A549 (cell line): ENCODE measurements at regions not wholly inside any gene's neighbourhood (a gene's known extent, or its start where the extent isn't known, plus 50 kb on each side); places are given as distances from the start of the nearest gene placed in this dataset.

Source experiments
- ATAC-seq, 2 experiments: fragments of 200-7000 bp in 1 of 2; fragments of >200 bp in 1 of 2; cut with Nextera tagmentation in 1 of 2; cut with Tn5 transposase in 1 of 2; 3 replicates each; pipeline versions ENCODE4 v1.8.0 to v1.9.1; 2018 to 2020; ENCODE audit warnings: mild to moderate bottlenecking in 1 of 2, moderate library complexity in 1 of 2
- CTCF ChIA-PET: fragments of 300-600 bp; sonication (Branson Sonifier 250); formaldehyde crosslinking; extraction: SDS; loops from one replicate; lab custom pipeline; 2021; ENCODE audit warnings: antibody characterized with exemption, inconsistent platforms; lab: Yijun Ruan, JAX
- POLR2A ChIA-PET: fragments of 350-600 bp; formaldehyde crosslinking; extraction: SDS; loops from one replicate; lab custom pipeline; 2021; ENCODE audit warnings: antibody characterized with exemption, inconsistent platforms; lab: Yijun Ruan, JAX
- DNase-seq, 2 experiments: peaks; one replicate each; pipeline versions ENCODE4 v3.0.0 to v3.0.0-alpha.2; 2011 to 2016; ENCODE audit warnings: low read depth in 1 of 2, low spot score in 1 of 2
- FAIRE-seq: peaks from 2 replicates; lab custom pipeline; 2011; peaks lifted over from hg19 to GRCh38; lab: Jason Lieb, UNC
- H3K27ac ChIP-seq, 2 experiments: fragments of >200 bp; sonication (Bioruptor Twin); formaldehyde crosslinking; 3 replicates each; pipeline ENCODE4 v1.5.1; 2016 to 2017
- H3K4me1 ChIP-seq: fragments of >200 bp; sonication (Bioruptor Twin); formaldehyde crosslinking; 3 replicates; pipeline ENCODE4 v1.6.1; 2016
- H3K4me2 ChIP-seq: fragments of >200 bp; sonication (Bioruptor Twin); formaldehyde crosslinking; 3 replicates; pipeline ENCODE4 v1.6.1; 2016
- H3K4me3 ChIP-seq: fragments of >200 bp; sonication (Bioruptor Twin); formaldehyde crosslinking; 3 replicates; pipeline ENCODE4 v1.5.1; 2016
- H3K9me3 ChIP-seq: fragments of >200 bp; sonication (Bioruptor Twin); formaldehyde crosslinking; 3 replicates; pipeline ENCODE4 v1.6.1; 2016
- CBX8 ChIP-seq: fragments of 200-600 bp; sonication (generic); IDR thresholded peaks from 2 replicates; pipeline ENCODE4 v1.6.1; 2016
- EHMT2 ChIP-seq: fragments of 200-600 bp; sonication (generic); IDR thresholded peaks from 2 replicates; pipeline ENCODE4 v1.6.1; 2016; ENCODE audit warnings: antibody characterized with exemption, low read depth, mild to moderate bottlenecking, moderate library complexity
- GATA3 ChIP-seq: IDR thresholded peaks from 2 replicates; pipeline ENCODE4 v1.6.1; 2012; ENCODE audit warnings: borderline replicate concordance
- HEYL ChIP-seq: fragments of 250-450 bp; sonication (Bioruptor Pico); IDR thresholded peaks from 2 replicates; pipeline ENCODE4 v1.8.0; 2021; ENCODE audit warnings: mild to moderate bottlenecking, moderate library complexity
- HOXA7 ChIP-seq: fragments of 250-450 bp; sonication (Bioruptor Pico); IDR thresholded peaks from 2 replicates; pipeline ENCODE4 v1.5.0; 2020; ENCODE audit warnings: mild to moderate bottlenecking, moderate library complexity
- HOXB5 ChIP-seq: fragments of 250-450 bp; sonication (Bioruptor Pico); IDR thresholded peaks from 2 replicates; pipeline ENCODE4 v1.5.0; 2020; ENCODE audit warnings: mild to moderate bottlenecking, moderate library complexity
- JUN ChIP-seq, 2 experiments: fragments of >200 bp; sonication (Bioruptor Twin); formaldehyde crosslinking; IDR thresholded peaks; 2 replicates in 1 of 2; 3 replicates in 1 of 2; pipeline ENCODE4 v1.6.1; 2016 to 2017
- JUNB ChIP-seq: fragments of >200 bp; sonication (Bioruptor Twin); formaldehyde crosslinking; IDR thresholded peaks from 2 replicates; pipeline ENCODE4 v1.6.1; 2016
- KDM1A ChIP-seq: fragments of 200-600 bp; sonication (generic); IDR thresholded peaks from 2 replicates; pipeline ENCODE4 v1.6.1; 2016; ENCODE audit warnings: low read depth, mild to moderate bottlenecking
- KDM5A ChIP-seq: fragments of 200-600 bp; sonication (generic); IDR thresholded peaks from 2 replicates; pipeline ENCODE4 v1.6.1; 2016; ENCODE audit warnings: antibody characterized with exemption, mild to moderate bottlenecking
- NPAS2 ChIP-seq: fragments of 250-450 bp; sonication (Bioruptor Pico); IDR thresholded peaks from 2 replicates; pipeline ENCODE4 v1.8.0; 2022; ENCODE audit warnings: mild to moderate bottlenecking, moderate library complexity, borderline replicate concordance
- NR3C1 ChIP-seq: fragments of >200 bp; sonication (Bioruptor Twin); formaldehyde crosslinking; IDR thresholded peaks from 3 replicates; pipeline ENCODE4 v1.6.1; 2017
- PHF8 ChIP-seq: fragments of 200-600 bp; sonication (generic); IDR thresholded peaks from 2 replicates; pipeline ENCODE4 v1.6.1; 2016; ENCODE audit warnings: low read depth, mild to moderate bottlenecking, antibody characterized with exemption, moderate library complexity, borderline replicate concordance
- RAD21 ChIP-seq, 2 experiments: fragments of >200 bp in 1 of 2; sonication (Bioruptor Twin) in 1 of 2; formaldehyde crosslinking in 1 of 2; IDR thresholded peaks in 1 of 2; conservative IDR thresholded peaks in 1 of 2; 2 replicates in 1 of 2; 3 replicates in 1 of 2; pipeline ENCODE4 v1.6.1; 2012 to 2018; ENCODE audit warnings: inconsistent platforms in 1 of 2
- RCOR1 ChIP-seq: fragments of 150-350 bp; IDR thresholded peaks from 2 replicates; pipeline ENCODE4 v1.6.1; 2014; ENCODE audit warnings: antibody characterized with exemption, low read length, low read depth
- SMC3 ChIP-seq: fragments of >200 bp; sonication (Bioruptor Twin); formaldehyde crosslinking; IDR thresholded peaks from 3 replicates; pipeline ENCODE4 v1.6.1; 2018; ENCODE audit warnings: inconsistent platforms
- SREBF2 ChIP-seq: fragments of 450-650 bp; IDR thresholded peaks from 2 replicates; pipeline ENCODE4 v1.6.1; 2014; ENCODE audit warnings: mild to moderate bottlenecking, moderate library complexity
- TFCP2L1 ChIP-seq: fragments of 250-450 bp; sonication (Bioruptor Pico); IDR thresholded peaks from 2 replicates; pipeline ENCODE4 v1.5.0; 2021; ENCODE audit warnings: mild to moderate bottlenecking
- TP53 ChIP-seq: fragments of 250-450 bp; sonication (Bioruptor Pico); IDR thresholded peaks from 2 replicates; pipeline ENCODE4 v1.5.0; 2021; ENCODE audit warnings: mild to moderate bottlenecking, moderate library complexity
- WGBS: methylation state at CpG from one replicate; pipeline ENCODE4 v1.1.6; 2017; ENCODE audit errors: missing lambda C conversion rate; 5-methylcytosine and 5-hydroxymethylcytosine counted together
- TF ChIP-seq, protein P1 (sequence below): fragments of >200 bp; sonication (Bioruptor Twin); formaldehyde crosslinking; IDR thresholded peaks from 3 replicates; pipeline ENCODE4 v1.6.1; 2016
- TF ChIP-seq, protein P2 (sequence below): fragments of 250-450 bp; sonication (Bioruptor Pico); IDR thresholded peaks from 2 replicates; pipeline ENCODE4 v1.5.0; 2020; ENCODE audit warnings: low read depth, mild to moderate bottlenecking, moderate library complexity
- TF ChIP-seq, protein P3 (sequence below): fragments of 250-450 bp; sonication (Bioruptor Pico); IDR thresholded peaks from 2 replicates; pipeline ENCODE4 v1.5.0; 2021; ENCODE audit warnings: mild to moderate bottlenecking, moderate library complexity, borderline replicate concordance
- TF ChIP-seq, protein P4 (sequence below): fragments of >200 bp; sonication (Bioruptor Twin); formaldehyde crosslinking; IDR thresholded peaks from 3 replicates; pipeline ENCODE4 v1.5.1; 2016
- TF ChIP-seq, protein P5 (sequence below): fragments of 150-350 bp; IDR thresholded peaks from 2 replicates; pipeline ENCODE4 v1.6.1; 2014; ENCODE audit warnings: low read depth, mild to moderate bottlenecking, low read length

DNA sequence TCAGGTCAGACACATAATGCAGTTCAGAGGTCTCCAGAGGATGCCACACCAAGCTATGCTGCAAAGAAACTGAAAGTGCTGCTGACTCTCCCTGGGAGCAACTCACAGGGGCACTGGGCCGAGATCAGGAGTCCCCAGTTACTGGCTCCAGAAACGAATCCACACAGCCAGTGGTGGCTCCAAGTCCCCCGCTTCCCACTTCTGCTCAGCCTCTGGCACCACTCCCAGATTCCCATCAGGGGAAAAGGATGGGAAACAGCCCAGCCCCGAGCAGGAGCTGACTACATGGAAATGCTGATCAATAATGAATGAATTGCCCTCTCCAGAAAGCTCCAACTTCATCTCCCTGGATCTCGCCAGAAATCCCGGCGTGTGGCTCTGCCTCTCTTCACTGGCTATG is 62.3 kb upstream of the CDH5 start (continued):
- TF ChIP-seq, protein P1, sequence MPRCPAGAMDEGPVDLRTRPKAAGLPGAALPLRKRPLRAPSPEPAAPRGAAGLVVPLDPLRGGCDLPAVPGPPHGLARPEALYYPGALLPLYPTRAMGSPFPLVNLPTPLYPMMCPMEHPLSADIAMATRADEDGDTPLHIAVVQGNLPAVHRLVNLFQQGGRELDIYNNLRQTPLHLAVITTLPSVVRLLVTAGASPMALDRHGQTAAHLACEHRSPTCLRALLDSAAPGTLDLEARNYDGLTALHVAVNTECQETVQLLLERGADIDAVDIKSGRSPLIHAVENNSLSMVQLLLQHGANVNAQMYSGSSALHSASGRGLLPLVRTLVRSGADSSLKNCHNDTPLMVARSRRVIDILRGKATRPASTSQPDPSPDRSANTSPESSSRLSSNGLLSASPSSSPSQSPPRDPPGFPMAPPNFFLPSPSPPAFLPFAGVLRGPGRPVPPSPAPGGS = no peak

DNA sequence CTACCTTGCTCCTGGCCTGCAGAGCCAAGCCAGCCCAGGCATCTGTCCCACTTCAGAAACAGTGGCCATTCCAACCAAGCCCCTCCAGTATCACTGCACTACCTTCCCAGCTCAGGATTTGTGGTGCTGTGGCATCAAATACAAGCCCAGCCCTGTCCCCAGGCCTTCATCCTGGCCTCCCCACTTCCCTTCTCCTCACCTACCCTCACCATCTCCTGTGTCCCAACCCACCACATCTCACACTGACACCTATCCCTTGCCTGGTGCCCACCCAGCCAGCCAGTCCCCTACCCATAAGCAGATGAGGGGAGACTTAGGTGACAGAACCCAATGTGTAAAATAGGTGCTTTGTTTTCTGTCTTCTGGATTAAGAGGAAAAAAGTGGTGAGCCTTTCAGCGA is 66.0 kb upstream of the CDH5 start:
- POLR2A ChIA-PET = no interaction called here
- TF ChIP-seq HOXB5 (CRISPR knock-in tag) (no peak), JUN (IDR thresholded peaks at IDR 0.05) (no peak), JUNB (no peak), EHMT2 (no peak), NR3C1 (no peak), HOXA7 (CRISPR knock-in tag) (no peak), CBX8 (no peak), RCOR1 (no peak), PHF8 (no peak), TFCP2L1 (no peak), NPAS2 (CRISPR knock-in tag) (no peak)
- no peak for FAIRE-seq
- no peak for DNase-seq
- 0% methylated on average over 1 of the region's 1 CpG for WGBS
- Histone ChIP-seq H3K27ac (no peak overlapping the region), H3K4me2 (no peak overlapping the region), H3K9me3 (no peaks in the 10 kb centered on the region), H3K4me3 (no peak overlapping the region), H3K4me1 (no peaks in the 10 kb centered on the region)
- no peak for ATAC-seq
- CTCF ChIA-PET = no interaction called here

DNA sequence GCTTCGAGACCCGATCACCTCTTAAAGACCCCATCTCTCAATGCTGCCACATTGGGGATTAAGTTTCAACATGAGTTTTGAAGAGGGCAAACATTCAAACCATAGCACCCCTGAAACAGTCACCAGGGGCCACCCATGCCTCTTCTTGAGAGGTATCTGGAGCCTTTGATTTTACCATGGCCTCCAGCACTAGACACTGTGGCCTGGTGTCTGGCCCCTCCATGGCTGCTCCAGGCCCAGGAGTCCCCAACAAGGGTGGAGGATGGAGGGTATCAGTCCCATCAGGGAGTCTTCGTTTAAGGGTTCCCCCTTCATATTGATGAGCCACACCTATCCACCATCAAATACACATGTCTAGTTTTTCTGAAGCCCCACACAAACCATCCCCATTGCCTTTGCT is 66.5 kb upstream of the CDH5 start:
- FAIRE-seq = no peak
- no peaks in the 10 kb centered on the region for H3K4me1 ChIP-seq
- POLR2A ChIA-PET = no interaction called here
- TF ChIP-seq NPAS2 (CRISPR knock-in tag) = no peak
- TF ChIP-seq SREBF2 = no peak
- TF ChIP-seq SMC3 = no peak
- TF ChIP-seq, protein P2, sequence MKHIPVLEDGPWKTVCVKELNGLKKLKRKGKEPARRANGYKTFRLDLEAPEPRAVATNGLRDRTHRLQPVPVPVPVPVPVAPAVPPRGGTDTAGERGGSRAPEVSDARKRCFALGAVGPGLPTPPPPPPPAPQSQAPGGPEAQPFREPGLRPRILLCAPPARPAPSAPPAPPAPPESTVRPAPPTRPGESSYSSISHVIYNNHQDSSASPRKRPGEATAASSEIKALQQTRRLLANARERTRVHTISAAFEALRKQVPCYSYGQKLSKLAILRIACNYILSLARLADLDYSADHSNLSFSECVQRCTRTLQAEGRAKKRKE (CRISPR knock-in tag) = no peak
- no peak for TF ChIP-seq KDM1A
- no peak for TF ChIP-seq GATA3
- TF ChIP-seq NR3C1 = no peak
- no peak for TF ChIP-seq HEYL (CRISPR knock-in tag)
- TF ChIP-seq, protein P3, sequence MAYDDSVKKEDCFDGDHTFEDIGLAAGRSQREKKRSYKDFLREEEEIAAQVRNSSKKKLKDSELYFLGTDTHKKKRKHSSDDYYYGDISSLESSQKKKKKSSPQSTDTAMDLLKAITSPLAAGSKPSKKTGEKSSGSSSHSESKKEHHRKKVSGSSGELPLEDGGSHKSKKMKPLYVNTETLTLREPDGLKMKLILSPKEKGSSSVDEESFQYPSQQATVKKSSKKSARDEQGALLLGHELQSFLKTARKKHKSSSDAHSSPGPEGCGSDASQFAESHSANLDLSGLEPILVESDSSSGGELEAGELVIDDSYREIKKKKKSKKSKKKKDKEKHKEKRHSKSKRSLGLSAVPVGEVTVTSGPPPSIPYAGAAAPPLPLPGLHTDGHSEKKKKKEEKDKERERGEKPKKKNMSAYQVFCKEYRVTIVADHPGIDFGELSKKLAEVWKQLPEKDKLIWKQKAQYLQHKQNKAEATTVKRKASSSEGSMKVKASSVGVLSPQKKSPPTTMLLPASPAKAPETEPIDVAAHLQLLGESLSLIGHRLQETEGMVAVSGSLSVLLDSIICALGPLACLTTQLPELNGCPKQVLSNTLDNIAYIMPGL (CRISPR knock-in tag) = no peak
- TF ChIP-seq, protein P4, sequence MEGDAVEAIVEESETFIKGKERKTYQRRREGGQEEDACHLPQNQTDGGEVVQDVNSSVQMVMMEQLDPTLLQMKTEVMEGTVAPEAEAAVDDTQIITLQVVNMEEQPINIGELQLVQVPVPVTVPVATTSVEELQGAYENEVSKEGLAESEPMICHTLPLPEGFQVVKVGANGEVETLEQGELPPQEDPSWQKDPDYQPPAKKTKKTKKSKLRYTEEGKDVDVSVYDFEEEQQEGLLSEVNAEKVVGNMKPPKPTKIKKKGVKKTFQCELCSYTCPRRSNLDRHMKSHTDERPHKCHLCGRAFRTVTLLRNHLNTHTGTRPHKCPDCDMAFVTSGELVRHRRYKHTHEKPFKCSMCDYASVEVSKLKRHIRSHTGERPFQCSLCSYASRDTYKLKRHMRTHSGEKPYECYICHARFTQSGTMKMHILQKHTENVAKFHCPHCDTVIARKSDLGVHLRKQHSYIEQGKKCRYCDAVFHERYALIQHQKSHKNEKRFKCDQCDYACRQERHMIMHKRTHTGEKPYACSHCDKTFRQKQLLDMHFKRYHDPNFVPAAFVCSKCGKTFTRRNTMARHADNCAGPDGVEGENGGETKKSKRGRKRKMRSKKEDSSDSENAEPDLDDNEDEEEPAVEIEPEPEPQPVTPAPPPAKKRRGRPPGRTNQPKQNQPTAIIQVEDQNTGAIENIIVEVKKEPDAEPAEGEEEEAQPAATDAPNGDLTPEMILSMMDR = no peak
- TF ChIP-seq TFCP2L1 = no peak
- TF ChIP-seq, protein P5, sequence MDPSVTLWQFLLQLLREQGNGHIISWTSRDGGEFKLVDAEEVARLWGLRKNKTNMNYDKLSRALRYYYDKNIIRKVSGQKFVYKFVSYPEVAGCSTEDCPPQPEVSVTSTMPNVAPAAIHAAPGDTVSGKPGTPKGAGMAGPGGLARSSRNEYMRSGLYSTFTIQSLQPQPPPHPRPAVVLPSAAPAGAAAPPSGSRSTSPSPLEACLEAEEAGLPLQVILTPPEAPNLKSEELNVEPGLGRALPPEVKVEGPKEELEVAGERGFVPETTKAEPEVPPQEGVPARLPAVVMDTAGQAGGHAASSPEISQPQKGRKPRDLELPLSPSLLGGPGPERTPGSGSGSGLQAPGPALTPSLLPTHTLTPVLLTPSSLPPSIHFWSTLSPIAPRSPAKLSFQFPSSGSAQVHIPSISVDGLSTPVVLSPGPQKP = no peak
- no peak for TF ChIP-seq KDM5A
- TF ChIP-seq, protein P1 = no peak
- no peak for TF ChIP-seq CBX8
- no peak for TF ChIP-seq RAD21 (conservative IDR thresholded peaks at IDR 0.05 in 1 of 2, IDR thresholded peaks at IDR 0.05 in 1 of 2)
- no peak for TF ChIP-seq TP53 (CRISPR knock-in tag)

More for the DNA sequence above, 66.5 kb upstream of the CDH5 start:
- Histone ChIP-seq H3K4me2 (no peak overlapping the region), H3K27ac (no peak overlapping the region), H3K9me3 (no peaks in the 10 kb centered on the region), H3K4me3 (no peak overlapping the region)
- WGBS = 41% methylated on average over 3 of the region's 3 CpGs
- CTCF ChIA-PET = no interaction called here
- DNase-seq = no peak
- no peak for ATAC-seq
